ENCODE measurements at regions not wholly inside any gene's neighbourhood (a gene's known extent, or its start where the extent isn't known, plus 50 kb on each side); places are given as distances from the start of the nearest gene placed in this dataset.

- Histone ChIP-seq H2AFZ (ENCODE audit: insufficient read depth, low read depth, low read length, poor library complexity, severe bottlenecking) (no peak overlapping the region), H3K36me3 (replicated peaks in 1 of 2; ENCODE audit: control extremely low read depth in 1 of 2, control insufficient read depth in 1 of 2, extremely low read depth in 1 of 2, insufficient read depth in 2 of 2, low read length in 1 of 2) (no peaks in the 10 kb centered on the region), H3K9ac (ENCODE audit: low read length) (no peak overlapping the region), H3K4me1 (ENCODE audit: control insufficient read depth in 2 of 2, insufficient read depth in 2 of 2, low read length in 2 of 2) (no peaks in the 10 kb centered on the region), H3K27ac (ENCODE audit: low read length in 2 of 2) (no peak overlapping the region), H3K4me3 (ENCODE audit: control extremely low read depth in 1 of 5, extremely low read depth in 1 of 5, insufficient read depth in 1 of 5, low read depth in 2 of 5, low read length in 4 of 5) (no peak overlapping the region), H4K20me1 (ENCODE audit: control insufficient read depth, insufficient read depth, low read length, poor library complexity, severe bottlenecking) (no peaks in the 10 kb centered on the region), H3K4me2 (replicated peaks; ENCODE audit: low read depth, low read length, poor library complexity, severe bottlenecking) (no peak overlapping the region), H3K9me3 (ENCODE audit: control extremely low read depth in 1 of 3, control insufficient read depth in 2 of 3, insufficient read depth in 1 of 3, low read length in 2 of 3) (no peaks in the 10 kb centered on the region), H3K27me3 (replicated peaks in 1 of 4; ENCODE audit: control extremely low read depth in 1 of 4, control insufficient read depth in 3 of 4, insufficient read depth in 4 of 4, low read length in 3 of 4) (no peaks in the 10 kb centered on the region), H3K79me2 (ENCODE audit: control insufficient read depth, insufficient read depth, low read length) (no peaks in the 10 kb centered on the region)
- POLR2A ChIA-PET: no interaction called here
- Mint-ChIP-seq H3K9me3 (ENCODE audit: insufficient read depth) (no peaks in the 10 kb centered on the region), H3K4me3 (no peak overlapping the region), H3K4me1 (no peaks in the 10 kb centered on the region), H3K27me3 (no peaks in the 10 kb centered on the region), H3K27ac (no peak overlapping the region)
- intact Hi-C loops (cut with micrococcal nuclease): no loop called here
- ATAC-seq (ENCODE audit: low read depth) (no peak), DNase-seq (no peak)
- CTCF ChIA-PET: no interaction called here
- WGBS (ENCODE audit: insufficient coverage): 82% methylated on average over 7 of the region's 12 CpGs
- TF ChIP-seq CTCF (IDR thresholded peaks at IDR 0.05) (no peak), EZH2 (IDR thresholded peaks at IDR 0.05; ENCODE audit: borderline replicate concordance, insufficient read depth, low read depth, low read length, poor library complexity, severe bottlenecking) (no peak)
Measured at GRCh38 chr3:76203578-76203977, 418.2 kb upstream of the ZNF717 start.

GRCh38 chr3:76206346-76206745 lies 421.0 kb upstream of the ZNF717 start:
- no peak for ATAC-seq (ENCODE audit: low read depth)
- Histone ChIP-seq H3K9ac (ENCODE audit: low read length) (no peak overlapping the region), H3K4me3 (ENCODE audit: control extremely low read depth in 1 of 5, extremely low read depth in 1 of 5, insufficient read depth in 1 of 5, low read depth in 2 of 5, low read length in 4 of 5) (no peak overlapping the region), H4K20me1 (ENCODE audit: control insufficient read depth, insufficient read depth, low read length, poor library complexity, severe bottlenecking) (no peaks in the 10 kb centered on the region), H3K9me3 (ENCODE audit: control extremely low read depth in 1 of 3, control insufficient read depth in 2 of 3, insufficient read depth in 1 of 3, low read length in 2 of 3) (no peaks in the 10 kb centered on the region), H3K79me2 (ENCODE audit: control insufficient read depth, insufficient read depth, low read length) (no peaks in the 10 kb centered on the region), H3K27me3 (replicated peaks in 1 of 4; ENCODE audit: control extremely low read depth in 1 of 4, control insufficient read depth in 3 of 4, insufficient read depth in 4 of 4, low read length in 3 of 4) (no peaks in the 10 kb centered on the region), H3K4me1 (ENCODE audit: control insufficient read depth in 2 of 2, insufficient read depth in 2 of 2, low read length in 2 of 2) (no peaks in the 10 kb centered on the region), H2AFZ (ENCODE audit: insufficient read depth, low read depth, low read length, poor library complexity, severe bottlenecking) (no peak overlapping the region), H3K36me3 (replicated peaks in 1 of 2; ENCODE audit: control extremely low read depth in 1 of 2, control insufficient read depth in 1 of 2, extremely low read depth in 1 of 2, insufficient read depth in 2 of 2, low read length in 1 of 2) (no peaks in the 10 kb centered on the region), H3K27ac (ENCODE audit: low read length in 2 of 2) (no peak overlapping the region), H3K4me2 (replicated peaks; ENCODE audit: low read depth, low read length, poor library complexity, severe bottlenecking) (no peak overlapping the region)
- H3K4me1 Mint-ChIP-seq: no peaks in the 10 kb centered on the region
- no peaks in the 10 kb centered on the region for H3K27me3 Mint-ChIP-seq
- TF ChIP-seq CTCF (IDR thresholded peaks at IDR 0.05) (no peak), EZH2 (IDR thresholded peaks at IDR 0.05; ENCODE audit: borderline replicate concordance, insufficient read depth, low read depth, low read length, poor library complexity, severe bottlenecking) (no peak)
- H3K4me3 Mint-ChIP-seq: no peak overlapping the region
- intact Hi-C loops (cut with micrococcal nuclease): no loop called here
- DNase-seq: no peak
- no peaks in the 10 kb centered on the region for H3K9me3 Mint-ChIP-seq (ENCODE audit: insufficient read depth)
- no peak overlapping the region for H3K27ac Mint-ChIP-seq
- WGBS (ENCODE audit: insufficient coverage): 88% methylated on average over 3 of the region's 3 CpGs
- ChIA-PET CTCF (no interaction called here), POLR2A (no interaction called here)
